ENCODE measurements at regions not wholly inside any gene's neighbourhood (a gene's known extent, or its start where the extent isn't known, plus 50 kb on each side); places are given as distances from the start of the nearest gene placed in this dataset.

DNA sequence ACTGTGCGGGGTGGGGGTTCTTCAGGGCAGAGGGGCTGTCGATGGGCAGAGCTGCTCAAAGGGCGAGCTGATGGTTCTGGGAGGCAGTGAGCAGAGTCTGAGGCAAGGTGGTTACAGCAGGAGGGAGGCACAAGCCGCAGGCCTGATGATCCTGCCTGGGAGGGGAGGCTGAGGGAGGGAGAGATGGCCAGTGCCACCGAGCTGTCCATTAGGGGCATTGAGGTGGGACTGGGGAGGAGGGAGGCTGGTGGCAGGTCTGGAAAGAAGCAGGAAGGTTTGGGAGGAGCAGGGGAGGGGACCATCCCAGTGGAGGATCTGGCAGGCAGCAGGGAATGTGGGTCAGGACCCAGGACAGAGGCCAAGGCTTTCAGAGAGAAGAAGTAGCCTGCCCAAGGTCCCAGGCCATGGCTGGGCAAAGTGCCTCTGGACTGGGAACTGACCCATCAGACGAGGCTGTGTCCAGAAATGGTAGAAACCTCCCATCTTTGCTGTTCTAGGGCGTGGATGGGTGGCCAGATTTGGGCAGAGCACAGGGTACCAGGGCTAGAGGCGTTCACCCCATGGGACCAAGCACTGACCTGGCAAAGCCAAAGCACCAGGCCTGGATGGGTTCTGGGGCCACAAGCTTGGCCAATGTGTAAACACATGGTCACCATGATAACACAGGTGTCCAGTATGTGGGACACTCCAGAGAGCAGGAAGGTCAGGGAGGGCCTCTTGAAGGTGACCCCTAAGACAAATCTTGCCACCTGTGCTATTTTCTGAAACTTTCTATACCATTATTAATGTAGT, 55.5 kb downstream of the INHBB start:
- Histone ChIP-seq H3K27ac (ENCODE audit: low read depth in 1 of 2, low read length in 2 of 2) (no peak overlapping the region), H3K36me3 (ENCODE audit: insufficient read depth, low read length) (no peaks in the 10 kb centered on the region), H3K4me1 (ENCODE audit: insufficient read depth, low read length) (no peaks in the 10 kb centered on the region), H3K9me3 (ENCODE audit: control insufficient read depth in 1 of 2, insufficient read depth in 1 of 2, low read length in 2 of 2) (peaks cover 0 to 12% of the 10 kb centered on the region in 2 experiments), H3K27me3 (ENCODE audit: control insufficient read depth in 1 of 2, insufficient read depth in 2 of 2, low read length in 2 of 2) (peaks cover 0 to 6% of the 10 kb centered on the region in 2 experiments), H3K4me3 (ENCODE audit: low read length) (no peak overlapping the region)
- peaks cover 25% of the 10 kb centered on the region for H3K27me3 Mint-ChIP-seq
- H3K4me1 Mint-ChIP-seq (ENCODE audit: low read depth), result no peaks in the 10 kb centered on the region
- ATAC-seq (ENCODE audit: poor library complexity) (no peak), DNase-seq (no peak)
- no peaks in the 10 kb centered on the region for H3K36me3 Mint-ChIP-seq (ENCODE audit: low read depth)
- no peak overlapping the region for H3K4me3 Mint-ChIP-seq
- H3K9me3 Mint-ChIP-seq, result no peaks in the 10 kb centered on the region
- intact Hi-C loops (cut with DNase I, micrococcal nuclease), result no loop called here
- ChIA-PET CTCF (no interaction called here), POLR2A (no interaction called here)
- no peak overlapping the region for H3K27ac Mint-ChIP-seq
- TF ChIP-seq, protein P1, sequence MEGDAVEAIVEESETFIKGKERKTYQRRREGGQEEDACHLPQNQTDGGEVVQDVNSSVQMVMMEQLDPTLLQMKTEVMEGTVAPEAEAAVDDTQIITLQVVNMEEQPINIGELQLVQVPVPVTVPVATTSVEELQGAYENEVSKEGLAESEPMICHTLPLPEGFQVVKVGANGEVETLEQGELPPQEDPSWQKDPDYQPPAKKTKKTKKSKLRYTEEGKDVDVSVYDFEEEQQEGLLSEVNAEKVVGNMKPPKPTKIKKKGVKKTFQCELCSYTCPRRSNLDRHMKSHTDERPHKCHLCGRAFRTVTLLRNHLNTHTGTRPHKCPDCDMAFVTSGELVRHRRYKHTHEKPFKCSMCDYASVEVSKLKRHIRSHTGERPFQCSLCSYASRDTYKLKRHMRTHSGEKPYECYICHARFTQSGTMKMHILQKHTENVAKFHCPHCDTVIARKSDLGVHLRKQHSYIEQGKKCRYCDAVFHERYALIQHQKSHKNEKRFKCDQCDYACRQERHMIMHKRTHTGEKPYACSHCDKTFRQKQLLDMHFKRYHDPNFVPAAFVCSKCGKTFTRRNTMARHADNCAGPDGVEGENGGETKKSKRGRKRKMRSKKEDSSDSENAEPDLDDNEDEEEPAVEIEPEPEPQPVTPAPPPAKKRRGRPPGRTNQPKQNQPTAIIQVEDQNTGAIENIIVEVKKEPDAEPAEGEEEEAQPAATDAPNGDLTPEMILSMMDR (IDR thresholded peaks at IDR 0.05), result no peak

DNA sequence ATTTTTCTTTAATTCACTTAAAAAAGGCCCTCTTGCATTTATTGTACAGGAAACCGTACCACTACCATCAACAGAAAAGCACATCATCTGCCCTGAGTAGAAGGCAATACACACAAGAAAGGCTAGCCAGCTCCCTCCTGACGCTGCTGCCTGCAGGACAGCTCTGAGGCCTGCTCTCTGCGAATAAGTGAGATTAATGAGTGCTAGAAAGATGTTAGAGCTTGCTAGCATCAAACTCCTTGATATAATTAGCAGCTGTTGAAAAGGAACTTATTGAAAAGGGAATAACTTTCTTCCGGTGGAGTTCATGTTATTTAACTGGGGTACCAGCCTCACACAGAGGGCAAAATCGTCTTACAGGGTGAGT, 56.1 kb downstream of the INHBB start:
- TF ChIP-seq, protein P1 (IDR thresholded peaks at IDR 0.05), result no peak

DNA sequence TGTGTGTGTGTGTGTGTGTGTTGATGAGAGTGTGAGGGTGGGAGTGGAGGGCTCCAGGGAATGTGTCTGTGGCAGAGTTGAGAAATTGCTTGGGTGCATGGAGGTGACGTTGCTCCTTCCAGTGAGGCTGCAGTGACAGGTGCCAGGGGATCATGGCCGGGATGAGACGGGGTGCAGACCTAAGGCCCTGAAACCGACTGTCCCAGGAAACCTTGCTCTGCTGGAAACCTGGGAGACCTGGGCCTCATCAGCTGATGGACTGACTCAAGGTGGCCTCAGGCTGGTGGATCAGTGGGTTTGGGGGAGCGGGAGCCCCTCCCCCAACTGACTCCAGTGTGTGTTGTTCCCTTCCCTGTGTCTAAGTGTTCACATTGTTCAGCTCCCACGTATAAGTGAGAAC, 56.6 kb downstream of the INHBB start:
- no peak overlapping the region for H3K27ac Mint-ChIP-seq
- ATAC-seq (ENCODE audit: poor library complexity) (no peak), DNase-seq (no peak)
- ChIA-PET POLR2A (no interaction called here), CTCF (no interaction called here)
- no peaks in the 10 kb centered on the region for H3K36me3 Mint-ChIP-seq (ENCODE audit: low read depth)
- H3K27me3 Mint-ChIP-seq, result peaks cover 19% of the 10 kb centered on the region
- no peak overlapping the region for H3K4me3 Mint-ChIP-seq
- H3K4me1 Mint-ChIP-seq (ENCODE audit: low read depth), result no peaks in the 10 kb centered on the region
- no peaks in the 10 kb centered on the region for H3K9me3 Mint-ChIP-seq
- intact Hi-C loops (cut with DNase I, micrococcal nuclease), result no loop called here
- H3K27ac ChIP-seq (ENCODE audit: low read depth in 1 of 2, low read length in 2 of 2), result no peak overlapping the region
- TF ChIP-seq, protein P1 (IDR thresholded peaks at IDR 0.05), result no peak
- H3K9me3 ChIP-seq (ENCODE audit: control insufficient read depth in 1 of 2, insufficient read depth in 1 of 2, low read length in 2 of 2), result peaks cover 0 to 16% of the 10 kb centered on the region in 2 experiments
- no peaks in the 10 kb centered on the region for H3K36me3 ChIP-seq (ENCODE audit: insufficient read depth, low read length)
- no peak overlapping the region for H3K4me3 ChIP-seq (ENCODE audit: low read length)
- H3K4me1 ChIP-seq (ENCODE audit: insufficient read depth, low read length), result no peaks in the 10 kb centered on the region
- H3K27me3 ChIP-seq (ENCODE audit: control insufficient read depth in 1 of 2, insufficient read depth in 2 of 2, low read length in 2 of 2), result peaks cover 0 to 6% of the 10 kb centered on the region in 2 experiments

More for the DNA sequence above, 56.1 kb downstream of the INHBB start:
- Mint-ChIP-seq H3K27me3 (peaks cover 23% of the 10 kb centered on the region), H3K4me3 (no peak overlapping the region), H3K9me3 (no peaks in the 10 kb centered on the region), H3K27ac (no peak overlapping the region), H3K4me1 (ENCODE audit: low read depth) (no peaks in the 10 kb centered on the region), H3K36me3 (ENCODE audit: low read depth) (no peaks in the 10 kb centered on the region)
- no peak overlapping the region for H3K27ac ChIP-seq (ENCODE audit: low read depth in 1 of 2, low read length in 2 of 2)
- H3K4me3 ChIP-seq (ENCODE audit: low read length), result no peak overlapping the region
- H3K9me3 ChIP-seq (ENCODE audit: control insufficient read depth in 1 of 2, insufficient read depth in 1 of 2, low read length in 2 of 2), result peaks cover 0 to 16% of the 10 kb centered on the region in 2 experiments
- intact Hi-C loops (cut with DNase I, micrococcal nuclease), result no loop called here
- no peak for DNase-seq
- peaks cover 0 to 6% of the 10 kb centered on the region in 2 experiments for H3K27me3 ChIP-seq (ENCODE audit: control insufficient read depth in 1 of 2, insufficient read depth in 2 of 2, low read length in 2 of 2)
- ChIA-PET POLR2A (no interaction called here), CTCF (no interaction called here)
- no peaks in the 10 kb centered on the region for H3K4me1 ChIP-seq (ENCODE audit: insufficient read depth, low read length)
- H3K36me3 ChIP-seq (ENCODE audit: insufficient read depth, low read length), result no peaks in the 10 kb centered on the region
- ATAC-seq (ENCODE audit: poor library complexity), result no peak
